HFF-Myc (cell line): ENCODE measurements at regions not wholly inside any gene's neighbourhood (a gene's known extent, or its start where the extent isn't known, plus 50 kb on each side); places are given as distances from the start of the nearest gene placed in this dataset.

Experiments
- DNase-seq: peaks from one replicate; pipeline ENCODE4 v3.0.0-alpha.2; 2011; ENCODE audit warnings: low read depth; ENCODE audit errors: extremely low read depth
- H3K4me3 ChIP-seq: replicated peaks from 2 replicates; pipeline ENCODE4 v1.5.1; 2011; ENCODE audit warnings: low read depth, mild to moderate bottlenecking, control low read depth, low read length
- CTCF ChIP-seq: IDR thresholded peaks from 2 replicates; pipeline ENCODE4 v1.5.1; 2012; ENCODE audit warnings: mild to moderate bottlenecking, low read depth, low read length, control low read depth; ENCODE audit errors: missing control alignments

GRCh38 chr9:118785456-118785855, 583.8 kb downstream of the BRINP1 start:
- TF ChIP-seq CTCF = no peak
- DNase-seq = no peak
- H3K4me3 ChIP-seq = no peak overlapping the region

GRCh38 chr9:118786877-118787276, 582.4 kb downstream of the BRINP1 start:
- no peak overlapping the region for H3K4me3 ChIP-seq
- no peak for DNase-seq
- no peak for TF ChIP-seq CTCF

- no peak overlapping the region for H3K4me3 ChIP-seq
- no peak for DNase-seq
- no peak for TF ChIP-seq CTCF
Measured at GRCh38 chr9:118809160-118809625, 560.0 kb downstream of the BRINP1 start.

GRCh38 chr9:118829334-118829733, 539.9 kb downstream of the BRINP1 start:
- TF ChIP-seq CTCF = no peak
- H3K4me3 ChIP-seq = no peak overlapping the region
- DNase-seq = no peak

GRCh38 chr9:118832371-118832770, 536.9 kb downstream of the BRINP1 start:
- no peak overlapping the region for H3K4me3 ChIP-seq
- no peak for DNase-seq
- no peak for TF ChIP-seq CTCF

GRCh38 chr9:118836891-118837290, 532.3 kb downstream of the BRINP1 start:
- no peak for TF ChIP-seq CTCF
- DNase-seq = no peak
- no peak overlapping the region for H3K4me3 ChIP-seq

- DNase-seq = no peak
- no peak for TF ChIP-seq CTCF
- no peak overlapping the region for H3K4me3 ChIP-seq
Measured at GRCh38 chr9:118871531-118871930, 497.7 kb downstream of the BRINP1 start.
